ENCODE measurements at regions not wholly inside any gene's neighbourhood (a gene's known extent, or its start where the extent isn't known, plus 50 kb on each side); places are given as distances from the start of the nearest gene placed in this dataset.
A peak's percentile ranks its signal among the peaks of the same experiment; 100 is the strongest.

- H3K4me1 ChIP-seq: no peaks in the 10 kb centered on the region
- TF ChIP-seq CTCF (IDR thresholded peaks at IDR 0.05): no peak
- intact Hi-C loops (cut with DNase I): no loop called here
- no peak for DNase-seq (ENCODE audit: low spot score in 2 of 2)
- H3K4me3 ChIP-seq: no peak overlapping the region
- no peaks in the 10 kb centered on the region for H3K36me3 ChIP-seq
- no peaks in the 10 kb centered on the region for H3K9me3 ChIP-seq
- no peaks in the 10 kb centered on the region for H3K27me3 ChIP-seq
- no peak overlapping the region for H3K27ac ChIP-seq
Observed at GRCh38 chr1:5001466-5001865, 347.1 kb downstream of the AJAP1 start.

GRCh38 chr1:4986306-4986705 is 331.9 kb downstream of the AJAP1 start:
- H3K27ac ChIP-seq: no peak overlapping the region
- TF ChIP-seq CTCF (IDR thresholded peaks at IDR 0.05): no peak
- no peaks in the 10 kb centered on the region for H3K9me3 ChIP-seq
- H3K4me3 ChIP-seq: no peak overlapping the region
- DNase-seq (ENCODE audit: low spot score in 2 of 2): no peak
- H3K4me1 ChIP-seq: no peaks in the 10 kb centered on the region
- H3K27me3 ChIP-seq: no peaks in the 10 kb centered on the region
- H3K36me3 ChIP-seq: no peaks in the 10 kb centered on the region
- intact Hi-C loops (cut with DNase I): no loop called here

GRCh38 chr1:4984841-4985240 is 330.4 kb downstream of the AJAP1 start:
- H3K4me1 ChIP-seq: no peaks in the 10 kb centered on the region
- no peaks in the 10 kb centered on the region for H3K36me3 ChIP-seq
- intact Hi-C loops (cut with DNase I): no loop called here
- no peak overlapping the region for H3K27ac ChIP-seq
- H3K4me3 ChIP-seq: no peak overlapping the region
- no peak for DNase-seq (ENCODE audit: low spot score in 2 of 2)
- TF ChIP-seq CTCF (IDR thresholded peaks at IDR 0.05): no peak
- H3K9me3 ChIP-seq: no peaks in the 10 kb centered on the region
- no peaks in the 10 kb centered on the region for H3K27me3 ChIP-seq

GRCh38 chr1:4980211-4980610 is 325.8 kb downstream of the AJAP1 start:
- Histone ChIP-seq H3K4me1 (no peaks in the 10 kb centered on the region), H3K27ac (no peak overlapping the region), H3K9me3 (no peaks in the 10 kb centered on the region), H3K36me3 (no peaks in the 10 kb centered on the region), H3K4me3 (no peak overlapping the region), H3K27me3 (no peaks in the 10 kb centered on the region)
- no peak for TF ChIP-seq CTCF (IDR thresholded peaks at IDR 0.05)
- intact Hi-C loops (cut with DNase I): no loop called here
- DNase-seq (ENCODE audit: low spot score in 2 of 2): peak in 1 of 2 donors; percentile 27

- H3K27me3 ChIP-seq: no peaks in the 10 kb centered on the region
- no peak for TF ChIP-seq CTCF (IDR thresholded peaks at IDR 0.05)
- H3K4me3 ChIP-seq: no peak overlapping the region
- no peak overlapping the region for H3K27ac ChIP-seq
- peak in 1 of 2 donors; percentile 55 for DNase-seq (ENCODE audit: low spot score in 2 of 2)
- no peaks in the 10 kb centered on the region for H3K4me1 ChIP-seq
- intact Hi-C loops (cut with DNase I): no loop called here
- no peaks in the 10 kb centered on the region for H3K9me3 ChIP-seq
- no peaks in the 10 kb centered on the region for H3K36me3 ChIP-seq
Observed at GRCh38 chr1:4978660-4979390, 324.4 kb downstream of the AJAP1 start.

- no peaks in the 10 kb centered on the region for H3K27me3 ChIP-seq
- no peak for DNase-seq (ENCODE audit: low spot score in 2 of 2)
- H3K4me1 ChIP-seq: no peaks in the 10 kb centered on the region
- no peak overlapping the region for H3K27ac ChIP-seq
- no peak for TF ChIP-seq CTCF (IDR thresholded peaks at IDR 0.05)
- no peaks in the 10 kb centered on the region for H3K9me3 ChIP-seq
- no peak overlapping the region for H3K4me3 ChIP-seq
- intact Hi-C loops (cut with DNase I): no loop called here
- no peaks in the 10 kb centered on the region for H3K36me3 ChIP-seq
Observed at GRCh38 chr1:4977701-4978100, 323.3 kb downstream of the AJAP1 start.
